MM.1S (cell line): ENCODE measurements at regions not wholly inside any gene's neighbourhood (a gene's known extent, or its start where the extent isn't known, plus 50 kb on each side); places are given as distances from the start of the nearest gene placed in this dataset.
"Not testable (repeated sequence)": the region's sequence is repeated elsewhere in the genome, so short reads cannot be mapped to it uniquely, and the experiment has no call there.

Source experiments
- DNase-seq: peaks from one replicate; pipeline ENCODE4 v3.0.0-alpha.2; 2015
- H2AFZ ChIP-seq: fragments of 300-600 bp; sonication (generic); 2 replicates; pipeline ENCODE4 v1.6.0; 2016; ENCODE audit warnings: antibody characterized with exemption, low read length
- H3F3A ChIP-seq: fragments of 300-600 bp; sonication (generic); 2 replicates; pipeline ENCODE4 v1.6.1; 2016; ENCODE audit warnings: mild to moderate bottlenecking, antibody characterized with exemption, low read length, moderate library complexity, mixed read lengths; ENCODE audit not compliant: insufficient read depth
- H3K27ac ChIP-seq: fragments of 300-600 bp; sonication (generic); 2 replicates; pipeline ENCODE4 v1.5.1; 2016; ENCODE audit warnings: mild to moderate bottlenecking, low read length
- H3K27me3 ChIP-seq: fragments of 300-600 bp; sonication (generic); replicated peaks from 2 replicates; pipeline ENCODE4 v1.6.0; 2016; ENCODE audit warnings: low read length; ENCODE audit not compliant: insufficient read depth
- H3K36me3 ChIP-seq: fragments of 300-600 bp; sonication (generic); replicated peaks from 2 replicates; pipeline ENCODE4 v1.6.1; 2016; ENCODE audit warnings: mild to moderate bottlenecking, low read length, mixed read lengths; ENCODE audit not compliant: insufficient read depth
- H3K4me1 ChIP-seq: fragments of 300-600 bp; sonication (generic); 2 replicates; pipeline ENCODE4 v1.6.1; 2016; ENCODE audit warnings: low read length, mixed read lengths
- H3K4me2 ChIP-seq: fragments of 300-600 bp; sonication (generic); 2 replicates; pipeline ENCODE4 v1.6.0; 2016; ENCODE audit warnings: low read depth, low read length
- H3K4me3 ChIP-seq: fragments of 300-600 bp; sonication (generic); 2 replicates; pipeline ENCODE4 v1.5.1; 2016; ENCODE audit warnings: low read length, mixed read lengths
- H3K79me2 ChIP-seq: fragments of 300-600 bp; sonication (generic); 2 replicates; pipeline ENCODE4 v1.6.1; 2016; ENCODE audit warnings: mixed run types, low read length, mixed read lengths
- H3K9ac ChIP-seq: fragments of 300-600 bp; sonication (generic); 2 replicates; pipeline ENCODE4 v1.6.1; 2016; ENCODE audit warnings: low read length, mixed read lengths
- H3K9me2 ChIP-seq: fragments of 300-600 bp; sonication (generic); replicated peaks from 2 replicates; pipeline ENCODE4 v1.6.1; 2016; ENCODE audit warnings: mild to moderate bottlenecking, low read length, mixed read lengths; ENCODE audit not compliant: insufficient read depth
- H3K9me3 ChIP-seq: fragments of 300-600 bp; sonication (generic); replicated peaks from 2 replicates; pipeline ENCODE4 v1.6.1; 2016; ENCODE audit warnings: mild to moderate bottlenecking, low read length, mixed read lengths; ENCODE audit not compliant: insufficient read depth
- H4K20me1 ChIP-seq: fragments of 300-600 bp; sonication (generic); 2 replicates; pipeline ENCODE4 v1.6.1; 2016; ENCODE audit warnings: mild to moderate bottlenecking, low read length, moderate library complexity, mixed read lengths; ENCODE audit not compliant: insufficient read depth

DNA sequence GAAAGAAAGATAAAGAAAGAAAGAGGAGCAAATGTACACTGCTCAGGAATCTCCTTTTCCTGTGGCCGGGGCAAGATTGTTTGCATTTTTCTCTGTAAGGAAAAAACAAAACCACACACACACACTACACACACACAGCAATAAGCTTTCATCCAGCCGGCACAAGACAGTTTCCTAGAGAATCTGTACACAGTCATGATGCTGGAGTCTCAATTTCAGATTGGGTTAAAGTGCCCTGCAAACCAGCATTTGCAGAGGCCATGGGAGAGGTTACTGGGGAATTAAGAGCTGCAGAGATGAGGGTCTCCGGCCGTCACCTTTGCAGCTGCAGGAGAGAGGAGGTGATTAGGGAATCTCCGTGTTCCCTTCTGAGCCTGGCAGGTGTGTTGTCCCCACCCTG lies 1607.5 kb downstream of the RPIA start:
- H3K4me2 ChIP-seq, H3K9me2 ChIP-seq, H2AFZ ChIP-seq, H3K36me3 ChIP-seq, H3K9me3 ChIP-seq, H3F3A ChIP-seq, H3K27me3 ChIP-seq, H3K4me1 ChIP-seq, H4K20me1 ChIP-seq, H3K4me3 ChIP-seq, DNase-seq, H3K27ac ChIP-seq, H3K9ac ChIP-seq, H3K79me2 ChIP-seq: not testable (repeated sequence)

DNA sequence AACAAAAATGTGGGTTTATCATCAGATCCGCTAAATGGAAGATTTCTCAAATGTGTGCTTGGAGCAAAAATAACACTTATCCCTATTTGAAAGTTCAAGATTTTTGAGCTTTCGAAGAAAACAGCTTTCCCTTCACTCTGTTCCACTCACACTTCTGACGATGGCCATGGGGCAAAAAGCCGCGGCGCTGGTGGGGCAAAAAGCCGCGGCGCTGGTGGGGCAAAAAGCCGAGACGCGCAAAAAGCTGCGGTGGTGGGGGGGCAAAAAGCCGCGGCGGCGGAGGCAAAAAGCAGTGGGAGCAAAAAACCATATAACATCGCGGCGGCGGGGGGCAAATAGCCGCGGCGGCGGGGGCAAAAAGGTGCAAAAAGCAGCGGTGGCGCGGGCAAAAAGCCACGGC lies 1631.5 kb downstream of the RPIA start:
- not testable (repeated sequence) for H3F3A ChIP-seq, H3K9ac ChIP-seq, H3K9me3 ChIP-seq, H3K9me2 ChIP-seq, H3K27ac ChIP-seq, H3K79me2 ChIP-seq, H3K27me3 ChIP-seq, H2AFZ ChIP-seq, H3K36me3 ChIP-seq, H3K4me1 ChIP-seq, H4K20me1 ChIP-seq
- H3K4me3 ChIP-seq, result peak overlapping the region; percentile 52; the same call in 1 of the 2 replicates
- H3K4me2 ChIP-seq, result peak overlapping the region; percentile 27; the same call in 1 of the 2 replicates
- peak; percentile 9 for DNase-seq

GRCh38 chr2:90323612-90324558 lies 1632.4 kb downstream of the RPIA start:
- not testable (repeated sequence) for H3K27me3 ChIP-seq, H3K9me3 ChIP-seq, H2AFZ ChIP-seq, H3K36me3 ChIP-seq, H3K4me1 ChIP-seq, H3K27ac ChIP-seq, H3K9me2 ChIP-seq, H4K20me1 ChIP-seq, H3F3A ChIP-seq, H3K79me2 ChIP-seq, H3K9ac ChIP-seq
- H3K4me2 ChIP-seq, result peak overlapping the region; percentile 47; the same call in 1 of the 2 replicates
- H3K4me3 ChIP-seq, result peak overlapping the region; percentile 36; the same call in 1 of the 2 replicates
- DNase-seq, result peak; percentile 9

- not testable (repeated sequence) for H4K20me1 ChIP-seq, H3K9me3 ChIP-seq, H3K4me2 ChIP-seq, H3K79me2 ChIP-seq, H3F3A ChIP-seq, H3K9me2 ChIP-seq, H3K27ac ChIP-seq, H3K27me3 ChIP-seq, DNase-seq, H2AFZ ChIP-seq, H3K36me3 ChIP-seq, H3K4me1 ChIP-seq, H3K9ac ChIP-seq
- H3K4me3 ChIP-seq, result 0 out of 2 replicates have a peak overlapping the region, but pooled peaks have one; percentile 22
These were observed 1633.2 kb downstream of the RPIA start for GRCh38 chr2:90324672-90325071.

DNA sequence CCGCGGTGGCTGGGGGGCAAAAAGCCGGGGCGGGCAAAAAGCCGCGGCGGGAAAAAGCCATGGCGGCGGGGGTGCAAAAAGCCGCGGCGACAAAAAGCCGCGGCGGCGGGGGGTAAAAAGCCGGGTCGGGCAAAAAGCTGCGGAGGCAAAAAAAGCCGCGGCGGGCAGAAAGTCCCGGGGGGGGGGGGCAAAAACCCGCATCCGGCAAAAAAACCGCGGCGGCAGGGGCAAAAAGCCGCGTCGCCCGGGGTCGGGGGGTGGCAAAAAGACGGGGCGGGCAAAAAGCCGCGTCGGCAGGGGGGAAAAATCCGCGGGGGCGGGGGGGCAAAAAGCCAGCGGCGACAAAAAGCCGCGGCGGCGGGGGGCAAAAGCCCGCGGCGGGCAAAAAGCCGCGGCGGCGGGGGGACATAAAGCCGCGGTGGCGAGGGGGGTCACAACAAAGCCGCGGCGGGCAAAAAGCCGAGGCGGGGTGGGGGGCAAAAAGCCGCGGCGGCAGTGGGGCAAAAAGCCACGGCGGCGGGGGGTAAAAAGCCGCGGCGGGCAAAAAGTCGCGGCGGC lies 1634.4 kb downstream of the RPIA start:
- H4K20me1 ChIP-seq, H2AFZ ChIP-seq, H3K36me3 ChIP-seq, H3K79me2 ChIP-seq, H3K9ac ChIP-seq, H3K9me2 ChIP-seq, H3K27me3 ChIP-seq, H3F3A ChIP-seq, DNase-seq, H3K4me1 ChIP-seq, H3K27ac ChIP-seq, H3K4me3 ChIP-seq, H3K4me2 ChIP-seq, H3K9me3 ChIP-seq: not testable (repeated sequence)

DNA sequence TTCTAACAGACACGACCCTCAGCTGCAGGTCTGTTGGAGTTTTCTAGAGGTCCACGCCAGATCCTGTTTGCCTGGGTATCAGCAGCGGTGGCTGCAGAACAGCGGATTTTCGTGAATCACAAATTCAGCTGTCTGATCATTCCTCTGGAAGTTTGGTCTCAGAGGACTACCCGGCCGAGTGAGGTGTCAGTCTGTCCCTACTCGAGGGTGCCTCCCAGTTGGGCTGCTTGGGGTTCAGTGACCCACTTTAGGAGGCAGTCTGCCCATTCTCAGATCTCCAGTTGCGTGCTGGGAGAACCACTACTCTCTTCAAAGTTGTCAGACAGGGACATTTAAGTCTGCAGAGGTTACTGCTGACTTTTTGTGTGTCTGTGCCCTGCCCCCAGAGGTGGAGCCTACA lies 1664.1 kb downstream of the RPIA start:
- not testable (repeated sequence) for H3K9me2 ChIP-seq, H3K9ac ChIP-seq, H4K20me1 ChIP-seq, H3K4me3 ChIP-seq, H3K4me2 ChIP-seq, H3K27me3 ChIP-seq, H2AFZ ChIP-seq, H3K4me1 ChIP-seq, DNase-seq, H3K79me2 ChIP-seq, H3K36me3 ChIP-seq, H3K27ac ChIP-seq, H3F3A ChIP-seq, H3K9me3 ChIP-seq

- H3K36me3 ChIP-seq, H3K27me3 ChIP-seq, H3K27ac ChIP-seq, H3K79me2 ChIP-seq, H3K9me3 ChIP-seq, H3K4me3 ChIP-seq, H3K4me2 ChIP-seq, H3K4me1 ChIP-seq, H4K20me1 ChIP-seq, H3F3A ChIP-seq, H3K9ac ChIP-seq, DNase-seq, H3K9me2 ChIP-seq, H2AFZ ChIP-seq: not testable (repeated sequence)
These were observed 1667.9 kb downstream of the RPIA start for GRCh38 chr2:90359344-90359743.
